ENCODE measurements at regions not wholly inside any gene's neighbourhood (a gene's known extent, or its start where the extent isn't known, plus 50 kb on each side); places are given as distances from the start of the nearest gene placed in this dataset.

DNA sequence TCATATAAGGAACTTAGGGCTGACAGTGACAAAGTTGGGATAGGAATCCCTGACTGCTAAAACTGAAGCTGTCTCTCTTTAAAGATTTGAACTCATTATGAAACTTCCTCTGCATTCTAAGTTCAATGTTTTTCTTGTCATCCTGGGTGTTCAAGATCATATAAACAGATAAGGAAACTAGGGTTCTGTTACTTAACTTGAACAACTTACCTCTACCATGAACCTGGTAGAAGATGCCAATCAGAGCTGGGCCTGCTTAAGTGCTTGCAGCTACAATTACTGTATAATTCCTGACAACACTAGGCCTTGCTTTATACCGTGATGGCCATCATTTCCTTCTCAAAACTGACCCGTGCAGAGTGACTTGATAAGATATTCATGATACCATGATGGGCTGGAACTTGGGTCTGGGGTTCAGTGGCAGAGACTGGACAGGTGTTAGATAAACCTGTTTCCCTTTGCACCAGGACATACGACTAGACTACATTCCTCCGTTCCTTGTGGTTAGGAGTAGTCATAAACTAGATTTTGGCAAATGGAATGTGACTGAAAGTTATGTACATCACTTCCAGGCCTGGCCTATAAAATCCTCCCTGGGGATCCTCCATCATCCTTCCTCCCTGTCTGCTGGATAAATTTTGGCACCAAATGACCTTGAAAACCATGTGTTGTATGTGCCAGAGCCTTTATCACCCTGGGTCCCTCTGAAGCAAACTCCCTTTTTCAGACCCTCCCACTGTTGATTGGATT, 172.2 kb upstream of the PRICKLE1 start:
- TF ChIP-seq ZNF76 (tag by site-specific recombination; IDR thresholded peaks at IDR 0.05; ENCODE audit: borderline replicate concordance, low read depth), result no peak
- no peak for TF ChIP-seq ZNF670 (tag by site-specific recombination; IDR thresholded peaks at IDR 0.05; ENCODE audit: low read depth)
- TF ChIP-seq, protein P1, sequence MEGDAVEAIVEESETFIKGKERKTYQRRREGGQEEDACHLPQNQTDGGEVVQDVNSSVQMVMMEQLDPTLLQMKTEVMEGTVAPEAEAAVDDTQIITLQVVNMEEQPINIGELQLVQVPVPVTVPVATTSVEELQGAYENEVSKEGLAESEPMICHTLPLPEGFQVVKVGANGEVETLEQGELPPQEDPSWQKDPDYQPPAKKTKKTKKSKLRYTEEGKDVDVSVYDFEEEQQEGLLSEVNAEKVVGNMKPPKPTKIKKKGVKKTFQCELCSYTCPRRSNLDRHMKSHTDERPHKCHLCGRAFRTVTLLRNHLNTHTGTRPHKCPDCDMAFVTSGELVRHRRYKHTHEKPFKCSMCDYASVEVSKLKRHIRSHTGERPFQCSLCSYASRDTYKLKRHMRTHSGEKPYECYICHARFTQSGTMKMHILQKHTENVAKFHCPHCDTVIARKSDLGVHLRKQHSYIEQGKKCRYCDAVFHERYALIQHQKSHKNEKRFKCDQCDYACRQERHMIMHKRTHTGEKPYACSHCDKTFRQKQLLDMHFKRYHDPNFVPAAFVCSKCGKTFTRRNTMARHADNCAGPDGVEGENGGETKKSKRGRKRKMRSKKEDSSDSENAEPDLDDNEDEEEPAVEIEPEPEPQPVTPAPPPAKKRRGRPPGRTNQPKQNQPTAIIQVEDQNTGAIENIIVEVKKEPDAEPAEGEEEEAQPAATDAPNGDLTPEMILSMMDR (tag by site-specific recombination; IDR thresholded peaks at IDR 0.05), result no peak
- no peak for TF ChIP-seq KLF10 (tag by site-specific recombination; IDR thresholded peaks at IDR 0.05)
- no peak for TF ChIP-seq TCF7L2 (IDR thresholded peaks at IDR 0.05; ENCODE audit: borderline replicate concordance, low read depth, low read length)
- no peak for TF ChIP-seq MYNN (tag by site-specific recombination; IDR thresholded peaks at IDR 0.05; ENCODE audit: borderline replicate concordance)
- TF ChIP-seq, protein P2, sequence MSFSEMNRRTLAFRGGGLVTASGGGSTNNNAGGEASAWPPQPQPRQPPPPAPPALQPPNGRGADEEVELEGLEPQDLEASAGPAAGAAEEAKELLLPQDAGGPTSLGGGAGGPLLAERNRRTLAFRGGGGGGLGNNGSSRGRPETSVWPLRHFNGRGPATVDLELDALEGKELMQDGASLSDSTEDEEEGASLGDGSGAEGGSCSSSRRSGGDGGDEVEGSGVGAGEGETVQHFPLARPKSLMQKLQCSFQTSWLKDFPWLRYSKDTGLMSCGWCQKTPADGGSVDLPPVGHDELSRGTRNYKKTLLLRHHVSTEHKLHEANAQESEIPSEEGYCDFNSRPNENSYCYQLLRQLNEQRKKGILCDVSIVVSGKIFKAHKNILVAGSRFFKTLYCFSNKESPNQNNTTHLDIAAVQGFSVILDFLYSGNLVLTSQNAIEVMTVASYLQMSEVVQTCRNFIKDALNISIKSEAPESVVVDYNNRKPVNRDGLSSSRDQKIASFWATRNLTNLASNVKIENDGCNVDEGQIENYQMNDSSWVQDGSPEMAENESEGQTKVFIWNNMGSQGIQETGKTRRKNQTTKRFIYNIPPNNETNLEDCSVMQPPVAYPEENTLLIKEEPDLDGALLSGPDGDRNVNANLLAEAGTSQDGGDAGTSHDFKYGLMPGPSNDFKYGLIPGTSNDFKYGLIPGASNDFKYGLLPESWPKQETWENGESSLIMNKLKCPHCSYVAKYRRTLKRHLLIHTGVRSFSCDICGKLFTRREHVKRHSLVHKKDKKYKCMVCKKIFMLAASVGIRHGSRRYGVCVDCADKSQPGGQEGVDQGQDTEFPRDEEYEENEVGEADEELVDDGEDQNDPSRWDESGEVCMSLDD (tag by site-specific recombination; IDR thresholded peaks at IDR 0.05), result no peak
- no peak for TF ChIP-seq ZFHX2 (tag by site-specific recombination; conservative IDR thresholded peaks at IDR 0.05)
- no peak for TF ChIP-seq ZNF558 (tag by site-specific recombination; IDR thresholded peaks at IDR 0.05)
- TF ChIP-seq, protein P3, sequence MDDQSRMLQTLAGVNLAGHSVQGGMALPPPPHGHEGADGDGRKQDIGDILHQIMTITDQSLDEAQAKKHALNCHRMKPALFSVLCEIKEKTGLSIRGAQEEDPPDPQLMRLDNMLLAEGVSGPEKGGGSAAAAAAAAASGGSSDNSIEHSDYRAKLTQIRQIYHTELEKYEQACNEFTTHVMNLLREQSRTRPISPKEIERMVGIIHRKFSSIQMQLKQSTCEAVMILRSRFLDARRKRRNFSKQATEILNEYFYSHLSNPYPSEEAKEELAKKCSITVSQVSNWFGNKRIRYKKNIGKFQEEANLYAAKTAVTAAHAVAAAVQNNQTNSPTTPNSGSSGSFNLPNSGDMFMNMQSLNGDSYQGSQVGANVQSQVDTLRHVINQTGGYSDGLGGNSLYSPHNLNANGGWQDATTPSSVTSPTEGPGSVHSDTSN (CRISPR knock-in tag; IDR thresholded peaks at IDR 0.05), result no peak
- TF ChIP-seq, protein P4, sequence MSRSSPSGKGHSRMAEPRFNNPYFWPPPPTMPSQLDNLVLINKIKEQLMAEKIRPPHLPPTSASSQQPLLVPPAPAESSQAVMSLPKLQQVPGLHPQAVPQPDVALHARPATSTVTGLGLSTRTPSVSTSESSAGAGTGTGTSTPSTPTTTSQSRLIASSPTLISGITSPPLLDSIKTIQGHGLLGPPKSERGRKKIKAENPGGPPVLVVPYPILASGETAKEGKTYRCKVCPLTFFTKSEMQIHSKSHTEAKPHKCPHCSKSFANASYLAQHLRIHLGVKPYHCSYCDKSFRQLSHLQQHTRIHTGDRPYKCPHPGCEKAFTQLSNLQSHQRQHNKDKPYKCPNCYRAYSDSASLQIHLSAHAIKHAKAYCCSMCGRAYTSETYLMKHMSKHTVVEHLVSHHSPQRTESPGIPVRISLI (tag by site-specific recombination; IDR thresholded peaks at IDR 0.05), result no peak
- TF ChIP-seq ZNF426 (tag by site-specific recombination; IDR thresholded peaks at IDR 0.05), result no peak
- TF ChIP-seq ZBTB21 (tag by site-specific recombination; IDR thresholded peaks at IDR 0.05), result no peak
- TF ChIP-seq, protein P5, sequence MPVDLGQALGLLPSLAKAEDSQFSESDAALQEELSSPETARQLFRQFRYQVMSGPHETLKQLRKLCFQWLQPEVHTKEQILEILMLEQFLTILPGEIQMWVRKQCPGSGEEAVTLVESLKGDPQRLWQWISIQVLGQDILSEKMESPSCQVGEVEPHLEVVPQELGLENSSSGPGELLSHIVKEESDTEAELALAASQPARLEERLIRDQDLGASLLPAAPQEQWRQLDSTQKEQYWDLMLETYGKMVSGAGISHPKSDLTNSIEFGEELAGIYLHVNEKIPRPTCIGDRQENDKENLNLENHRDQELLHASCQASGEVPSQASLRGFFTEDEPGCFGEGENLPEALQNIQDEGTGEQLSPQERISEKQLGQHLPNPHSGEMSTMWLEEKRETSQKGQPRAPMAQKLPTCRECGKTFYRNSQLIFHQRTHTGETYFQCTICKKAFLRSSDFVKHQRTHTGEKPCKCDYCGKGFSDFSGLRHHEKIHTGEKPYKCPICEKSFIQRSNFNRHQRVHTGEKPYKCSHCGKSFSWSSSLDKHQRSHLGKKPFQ (tag by site-specific recombination; IDR thresholded peaks at IDR 0.05), result no peak
